ENCODE measurements at regions not wholly inside any gene's neighbourhood (a gene's known extent, or its start where the extent isn't known, plus 50 kb on each side); places are given as distances from the start of the nearest gene placed in this dataset.

DNA sequence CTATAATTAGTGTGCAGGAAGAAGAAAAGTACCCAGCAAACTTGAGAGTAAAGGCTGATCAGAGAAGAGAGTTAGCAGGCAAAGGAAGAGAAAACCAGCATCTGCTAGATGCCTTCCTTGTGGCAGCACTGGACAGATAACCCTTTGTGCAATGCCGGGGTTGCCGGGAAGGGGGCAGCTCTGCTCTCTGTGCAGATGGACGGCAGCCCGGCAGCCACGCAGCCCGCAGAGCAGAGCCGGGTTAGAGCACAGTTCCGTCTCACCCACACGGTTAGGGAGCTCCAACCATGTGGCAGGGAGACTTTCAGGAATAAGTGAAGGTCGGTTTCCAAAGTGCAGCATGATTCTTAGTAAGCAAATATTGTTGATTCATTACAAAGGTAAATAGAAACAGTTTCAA, 80.0 kb upstream of the RPS6KA2 start:
- no peak for TF ChIP-seq POLR2AphosphoS5 (IDR thresholded peaks at IDR 0.05; ENCODE audit: low read depth, low read length)
- TF ChIP-seq FOXP2 (optimal IDR thresholded peaks at IDR 0.05; ENCODE audit: borderline replicate concordance, extremely low read depth, extremely low read length, insufficient read depth), result peak; percentile 30

DNA sequence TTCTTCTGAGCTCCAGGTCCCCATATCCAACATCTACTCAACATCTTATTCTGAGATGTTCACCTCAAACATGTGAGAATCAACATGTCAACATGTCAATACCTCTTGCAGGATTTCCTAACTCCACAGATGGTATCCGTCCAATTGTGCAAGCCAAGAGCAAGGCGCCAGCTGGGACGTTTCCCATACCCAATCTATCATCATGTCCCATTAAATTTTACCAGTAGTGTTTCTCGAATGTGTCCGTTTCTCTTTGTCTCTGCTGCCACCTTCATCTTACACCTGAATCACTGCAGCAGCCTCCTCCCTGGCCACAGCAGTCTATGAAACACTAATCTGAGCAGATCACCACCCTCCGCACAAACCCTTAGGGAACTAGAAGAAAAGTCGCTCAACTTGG, 78.0 kb upstream of the RPS6KA2 start:
- TF ChIP-seq POLR2AphosphoS5 (IDR thresholded peaks at IDR 0.05; ENCODE audit: low read depth, low read length), result no peak
- no peak for TF ChIP-seq FOXP2 (optimal IDR thresholded peaks at IDR 0.05; ENCODE audit: borderline replicate concordance, extremely low read depth, extremely low read length, insufficient read depth)
- no peak for TF ChIP-seq TAF1 (IDR thresholded peaks at IDR 0.05; ENCODE audit: borderline replicate concordance, insufficient read depth, low read length)
- TF ChIP-seq, protein P1, sequence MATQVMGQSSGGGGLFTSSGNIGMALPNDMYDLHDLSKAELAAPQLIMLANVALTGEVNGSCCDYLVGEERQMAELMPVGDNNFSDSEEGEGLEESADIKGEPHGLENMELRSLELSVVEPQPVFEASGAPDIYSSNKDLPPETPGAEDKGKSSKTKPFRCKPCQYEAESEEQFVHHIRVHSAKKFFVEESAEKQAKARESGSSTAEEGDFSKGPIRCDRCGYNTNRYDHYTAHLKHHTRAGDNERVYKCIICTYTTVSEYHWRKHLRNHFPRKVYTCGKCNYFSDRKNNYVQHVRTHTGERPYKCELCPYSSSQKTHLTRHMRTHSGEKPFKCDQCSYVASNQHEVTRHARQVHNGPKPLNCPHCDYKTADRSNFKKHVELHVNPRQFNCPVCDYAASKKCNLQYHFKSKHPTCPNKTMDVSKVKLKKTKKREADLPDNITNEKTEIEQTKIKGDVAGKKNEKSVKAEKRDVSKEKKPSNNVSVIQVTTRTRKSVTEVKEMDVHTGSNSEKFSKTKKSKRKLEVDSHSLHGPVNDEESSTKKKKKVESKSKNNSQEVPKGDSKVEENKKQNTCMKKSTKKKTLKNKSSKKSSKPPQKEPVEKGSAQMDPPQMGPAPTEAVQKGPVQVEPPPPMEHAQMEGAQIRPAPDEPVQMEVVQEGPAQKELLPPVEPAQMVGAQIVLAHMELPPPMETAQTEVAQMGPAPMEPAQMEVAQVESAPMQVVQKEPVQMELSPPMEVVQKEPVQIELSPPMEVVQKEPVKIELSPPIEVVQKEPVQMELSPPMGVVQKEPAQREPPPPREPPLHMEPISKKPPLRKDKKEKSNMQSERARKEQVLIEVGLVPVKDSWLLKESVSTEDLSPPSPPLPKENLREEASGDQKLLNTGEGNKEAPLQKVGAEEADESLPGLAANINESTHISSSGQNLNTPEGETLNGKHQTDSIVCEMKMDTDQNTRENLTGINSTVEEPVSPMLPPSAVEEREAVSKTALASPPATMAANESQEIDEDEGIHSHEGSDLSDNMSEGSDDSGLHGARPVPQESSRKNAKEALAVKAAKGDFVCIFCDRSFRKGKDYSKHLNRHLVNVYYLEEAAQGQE (IDR thresholded peaks at IDR 0.05; ENCODE audit: insufficient read depth in 1 of 2, low read depth in 2 of 2, low read length in 2 of 2), result no peak
- TF ChIP-seq SIN3A (IDR thresholded peaks at IDR 0.05; ENCODE audit: borderline replicate concordance, insufficient read depth, low read length), result no peak

DNA sequence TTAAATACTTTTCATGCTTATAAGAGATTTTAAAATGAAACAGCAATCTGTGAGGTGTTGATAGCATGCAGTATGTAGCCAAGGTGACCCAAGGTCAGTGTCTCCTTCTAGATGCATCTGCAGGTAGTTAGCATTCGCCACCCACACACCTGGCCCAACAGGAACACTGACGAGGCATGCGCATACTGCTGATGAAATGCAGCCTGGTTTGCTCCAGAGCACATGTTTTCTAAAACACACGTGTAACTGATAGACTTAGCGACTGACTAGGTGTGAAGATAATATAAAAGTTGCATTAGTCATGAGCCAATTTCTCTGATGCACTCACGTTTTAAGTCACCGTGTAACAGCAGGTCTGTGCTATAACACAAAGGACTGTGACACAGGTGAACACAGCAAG, 77.1 kb upstream of the RPS6KA2 start:
- TF ChIP-seq FOXP2 (optimal IDR thresholded peaks at IDR 0.05; ENCODE audit: borderline replicate concordance, extremely low read depth, extremely low read length, insufficient read depth), result no peak
- TF ChIP-seq TAF1 (IDR thresholded peaks at IDR 0.05; ENCODE audit: borderline replicate concordance, insufficient read depth, low read length), result no peak
- TF ChIP-seq, protein P1 (IDR thresholded peaks at IDR 0.05; ENCODE audit: insufficient read depth in 1 of 2, low read depth in 2 of 2, low read length in 2 of 2), result no peak
- no peak for TF ChIP-seq SIN3A (IDR thresholded peaks at IDR 0.05; ENCODE audit: borderline replicate concordance, insufficient read depth, low read length)
- no peak for TF ChIP-seq POLR2AphosphoS5 (IDR thresholded peaks at IDR 0.05; ENCODE audit: low read depth, low read length)

DNA sequence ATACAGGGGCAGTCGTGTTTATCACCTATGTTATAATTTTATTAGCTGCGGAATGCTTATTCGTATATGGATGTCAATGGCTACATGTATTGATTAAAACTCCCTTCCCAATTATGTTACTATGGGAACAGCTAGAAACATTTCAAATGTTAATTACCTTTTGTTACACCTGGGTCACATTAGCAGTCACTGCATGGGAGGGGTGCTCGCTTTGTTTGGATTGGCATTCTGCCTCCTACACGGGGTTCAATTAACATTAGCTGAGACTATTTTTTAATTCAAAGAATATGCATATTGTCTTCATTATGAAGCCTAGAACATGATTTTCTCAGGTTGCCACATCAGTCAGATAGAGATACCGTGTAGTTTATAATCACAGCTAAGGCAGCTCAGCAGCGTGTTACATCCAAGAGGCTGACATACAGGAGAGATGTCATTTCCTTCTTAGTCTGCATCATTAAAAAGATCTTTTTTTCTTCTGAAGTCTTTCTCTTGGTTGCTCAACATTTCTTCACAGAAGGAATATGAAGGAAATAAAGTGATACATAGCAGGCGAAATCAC, 76.2 kb upstream of the RPS6KA2 start:
- TF ChIP-seq TAF1 (IDR thresholded peaks at IDR 0.05; ENCODE audit: borderline replicate concordance, insufficient read depth, low read length) (no peak), POLR2AphosphoS5 (IDR thresholded peaks at IDR 0.05; ENCODE audit: low read depth, low read length) (no peak), FOXP2 (optimal IDR thresholded peaks at IDR 0.05; ENCODE audit: borderline replicate concordance, extremely low read depth, extremely low read length, insufficient read depth) (no peak), SIN3A (IDR thresholded peaks at IDR 0.05; ENCODE audit: borderline replicate concordance, insufficient read depth, low read length) (no peak)
- TF ChIP-seq, protein P1 (IDR thresholded peaks at IDR 0.05; ENCODE audit: insufficient read depth in 1 of 2, low read depth in 2 of 2, low read length in 2 of 2), result no peak

DNA sequence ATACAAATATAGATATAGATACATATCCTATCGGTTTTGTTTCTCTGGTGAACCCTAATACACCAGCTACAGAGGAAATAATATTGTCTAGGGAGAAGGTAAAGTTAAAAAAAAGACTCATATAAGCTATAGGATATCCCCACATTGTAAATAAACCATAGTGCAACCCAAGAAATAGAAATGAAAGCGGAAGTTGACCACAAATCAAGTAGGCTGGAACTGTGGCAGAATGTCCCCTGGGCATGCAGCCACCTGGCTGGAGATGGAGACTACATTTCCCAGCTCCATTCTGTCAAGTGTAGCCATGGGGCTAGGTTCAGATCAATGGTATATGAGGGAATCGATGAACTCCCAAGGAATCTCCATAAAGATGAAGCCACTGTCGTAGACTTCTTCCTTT, 70.1 kb upstream of the RPS6KA2 start:
- TF ChIP-seq, protein P1 (IDR thresholded peaks at IDR 0.05; ENCODE audit: insufficient read depth in 1 of 2, low read depth in 2 of 2, low read length in 2 of 2), result no peak
- TF ChIP-seq SIN3A (IDR thresholded peaks at IDR 0.05; ENCODE audit: borderline replicate concordance, insufficient read depth, low read length) (no peak), FOXP2 (optimal IDR thresholded peaks at IDR 0.05; ENCODE audit: borderline replicate concordance, extremely low read depth, extremely low read length, insufficient read depth) (no peak), TAF1 (IDR thresholded peaks at IDR 0.05; ENCODE audit: borderline replicate concordance, insufficient read depth, low read length) (no peak), POLR2AphosphoS5 (IDR thresholded peaks at IDR 0.05; ENCODE audit: low read depth, low read length) (no peak)

Measured in PFSK-1 (cell line).